GM21786 (cell line): ENCODE measurements at regions not wholly inside any gene's neighbourhood (a gene's known extent, or its start where the extent isn't known, plus 50 kb on each side); places are given as distances from the start of the nearest gene placed in this dataset.
"Not testable (repeated sequence)": the region's sequence is repeated elsewhere in the genome, so short reads cannot be mapped to it uniquely, and the experiment has no call there.

Experiments used
- ATAC-seq: cut with Tn5 transposase; IDR thresholded peaks from one replicate; pipeline ENCODE4 v1.9.1; 2021; ENCODE audit not compliant: unreplicated experiment

DNA sequence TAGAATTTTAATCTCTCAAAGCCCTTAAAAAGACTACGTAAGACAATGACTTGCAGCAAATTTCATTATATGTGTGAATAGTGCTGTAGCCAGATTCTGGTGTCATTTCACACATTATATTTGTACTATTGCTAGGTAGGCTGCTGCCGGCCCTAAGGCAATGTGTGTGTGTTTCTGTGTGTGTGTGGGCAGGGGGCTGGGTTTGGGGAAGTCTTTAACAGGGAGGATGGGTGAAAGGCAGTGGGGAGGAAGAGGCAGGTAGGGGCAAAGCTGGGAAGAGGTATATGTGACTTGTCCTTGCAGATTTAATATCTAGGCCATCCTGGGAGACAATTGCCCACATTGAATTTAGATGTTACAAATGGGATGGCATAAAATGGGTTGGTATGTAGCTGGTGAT lies 130.8 kb downstream of the MACIR start:
- ATAC-seq: no peak

DNA sequence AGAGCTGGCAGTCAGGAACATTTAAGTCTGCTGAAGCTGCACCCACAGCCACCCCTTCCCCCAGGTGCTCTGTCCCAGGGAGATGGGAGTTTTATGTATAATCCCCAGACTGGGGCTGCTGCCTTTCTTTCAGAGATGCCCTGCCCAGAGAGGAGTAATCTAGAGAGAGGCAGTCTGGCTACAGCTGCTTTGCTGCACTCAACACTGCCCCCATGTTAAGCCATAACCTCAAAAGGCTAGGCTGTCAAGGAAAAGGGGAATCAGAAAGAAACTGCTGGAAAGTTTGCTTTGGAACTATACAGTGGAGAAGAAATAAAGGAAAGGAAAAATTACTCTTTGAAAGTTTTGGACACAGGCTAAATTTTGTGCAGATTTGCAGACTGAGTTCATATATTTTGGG lies 127.2 kb downstream of the MACIR start:
- no peak for ATAC-seq

DNA sequence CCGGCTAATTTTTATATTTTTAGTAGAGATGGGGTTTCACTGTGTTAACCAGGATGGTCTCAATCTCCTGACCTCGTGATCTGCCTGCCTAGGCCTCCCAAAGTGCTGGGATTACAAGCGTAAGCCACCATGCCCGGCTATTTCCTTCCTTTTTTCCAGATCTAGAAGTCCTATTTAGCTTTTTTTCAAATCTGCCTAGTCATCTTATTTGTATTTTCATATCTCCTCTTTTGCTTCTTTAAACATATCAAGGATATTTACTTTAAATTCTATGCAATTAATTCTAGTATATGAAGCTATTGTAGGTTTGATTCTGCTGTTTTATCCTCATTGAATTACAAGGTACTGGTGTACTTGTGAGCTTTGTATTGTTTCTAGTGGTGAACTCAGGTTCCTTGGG lies 119.1 kb downstream of the MACIR start:
- not testable (repeated sequence) for ATAC-seq

DNA sequence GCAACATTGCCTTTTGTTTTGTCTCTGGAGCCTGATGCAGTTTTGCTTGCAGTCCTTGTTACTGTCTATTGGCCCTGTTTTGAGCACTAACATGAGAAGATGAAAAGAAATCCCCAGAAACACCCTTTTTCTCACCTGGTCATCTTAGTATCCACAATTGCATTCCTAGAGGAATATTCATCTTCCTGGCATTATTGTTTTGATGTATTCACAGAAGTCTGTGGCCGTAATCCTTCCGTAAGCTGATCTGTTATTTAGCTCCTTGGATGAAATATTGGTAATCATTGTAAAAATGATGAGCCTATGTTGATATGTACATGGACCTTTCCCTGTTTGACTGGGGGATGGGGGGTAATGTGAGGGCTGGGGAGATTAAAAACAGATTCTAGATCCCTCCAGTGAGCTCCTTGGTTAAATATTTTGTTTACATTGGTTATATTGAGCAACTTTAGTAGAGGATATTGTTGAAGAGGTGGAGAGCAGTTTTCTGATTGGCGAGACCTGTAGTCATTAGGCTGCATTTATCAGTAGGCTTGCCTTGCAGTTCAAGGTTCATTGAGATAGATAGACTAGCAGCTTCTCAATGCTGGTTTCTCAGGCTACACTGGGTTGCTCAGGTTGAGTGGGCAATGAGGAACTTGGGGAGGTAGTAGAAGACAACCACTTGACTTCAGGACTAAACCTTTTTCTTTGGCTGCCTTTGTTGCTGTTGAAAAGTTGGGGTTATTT lies 117.5 kb downstream of the MACIR start:
- ATAC-seq: no peak

DNA sequence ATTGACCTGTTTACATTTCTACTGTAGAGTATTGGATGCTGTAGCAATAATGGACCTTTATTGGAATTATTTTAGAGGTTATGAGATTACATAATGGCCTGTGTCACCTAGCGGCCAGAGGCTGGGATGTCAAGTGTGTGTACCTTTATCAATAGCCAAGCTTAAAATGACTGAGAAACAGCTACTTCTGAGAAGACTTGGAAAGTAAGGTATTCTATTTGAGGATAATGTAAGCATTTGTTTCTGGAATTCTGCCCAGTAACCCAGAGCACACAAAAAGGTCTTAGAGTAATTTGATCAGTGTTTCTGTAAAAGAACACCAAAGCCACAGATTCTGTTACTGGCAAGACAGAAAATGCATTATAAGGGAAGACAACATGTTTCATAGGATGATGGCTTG lies 116.8 kb downstream of the MACIR start:
- ATAC-seq: no peak

DNA sequence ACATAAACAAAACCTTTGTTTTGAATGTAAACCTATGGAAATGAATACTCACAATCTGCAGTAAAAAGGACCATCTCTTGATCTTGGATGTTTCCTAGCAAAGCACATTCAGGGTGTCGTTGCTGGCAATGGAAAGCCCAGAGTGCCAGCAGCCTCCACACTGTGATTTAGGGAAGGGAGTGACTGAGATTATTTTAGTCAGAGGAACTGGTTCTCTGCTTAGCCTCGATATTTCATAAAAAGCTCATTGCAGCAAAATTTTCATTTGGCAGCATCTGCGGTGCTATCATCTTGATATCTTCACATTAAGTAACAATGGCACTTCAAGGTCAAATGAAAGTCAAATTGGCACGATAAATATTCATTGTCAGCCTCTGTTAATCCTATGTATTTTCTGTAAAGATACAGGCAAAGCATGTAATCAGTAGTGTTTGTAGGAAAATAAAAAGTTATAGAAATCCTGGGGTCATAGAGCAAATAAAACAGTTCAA lies 116.0 kb downstream of the MACIR start:
- no peak for ATAC-seq

DNA sequence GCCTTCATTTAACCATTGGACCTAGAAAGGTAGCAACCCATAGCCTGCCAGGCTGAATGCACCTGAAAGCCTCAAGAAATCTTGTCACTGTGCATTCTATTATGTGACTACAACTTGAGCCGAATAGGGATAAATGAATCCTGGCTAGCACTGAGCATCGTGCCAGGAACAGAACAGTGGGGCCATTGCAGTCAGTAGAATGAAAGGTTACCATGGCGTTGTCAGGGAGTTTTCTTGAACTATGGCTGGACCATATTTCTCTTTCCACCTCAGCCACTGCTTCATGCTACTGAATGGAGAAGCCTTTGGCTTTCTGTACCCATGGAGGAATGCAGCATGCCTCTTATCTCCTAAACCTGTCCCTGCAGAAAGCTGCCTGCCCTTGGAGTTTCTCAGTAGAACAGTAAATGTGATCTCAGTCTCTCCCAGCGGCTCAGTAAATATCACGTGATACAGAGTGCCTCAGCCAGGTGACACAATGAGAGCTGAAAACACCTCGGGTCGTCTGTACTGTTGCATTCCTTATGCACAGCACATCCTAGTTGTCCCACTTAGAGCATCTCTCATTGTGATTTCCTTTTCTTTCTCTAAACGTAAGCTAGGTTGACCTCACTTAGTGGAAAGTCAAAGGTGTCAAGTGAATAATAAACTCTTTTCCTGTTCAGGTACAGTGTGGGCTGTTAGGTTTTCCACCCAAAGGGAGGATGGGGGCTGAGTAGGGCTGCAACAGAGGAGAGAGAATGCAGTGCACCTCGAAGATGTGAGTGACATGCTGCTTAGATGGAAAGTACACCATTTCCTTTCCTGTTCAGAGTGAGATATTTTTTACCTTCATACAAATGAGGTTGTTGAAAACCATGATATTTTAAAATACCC lies 115.3 kb downstream of the MACIR start:
- no peak for ATAC-seq

DNA sequence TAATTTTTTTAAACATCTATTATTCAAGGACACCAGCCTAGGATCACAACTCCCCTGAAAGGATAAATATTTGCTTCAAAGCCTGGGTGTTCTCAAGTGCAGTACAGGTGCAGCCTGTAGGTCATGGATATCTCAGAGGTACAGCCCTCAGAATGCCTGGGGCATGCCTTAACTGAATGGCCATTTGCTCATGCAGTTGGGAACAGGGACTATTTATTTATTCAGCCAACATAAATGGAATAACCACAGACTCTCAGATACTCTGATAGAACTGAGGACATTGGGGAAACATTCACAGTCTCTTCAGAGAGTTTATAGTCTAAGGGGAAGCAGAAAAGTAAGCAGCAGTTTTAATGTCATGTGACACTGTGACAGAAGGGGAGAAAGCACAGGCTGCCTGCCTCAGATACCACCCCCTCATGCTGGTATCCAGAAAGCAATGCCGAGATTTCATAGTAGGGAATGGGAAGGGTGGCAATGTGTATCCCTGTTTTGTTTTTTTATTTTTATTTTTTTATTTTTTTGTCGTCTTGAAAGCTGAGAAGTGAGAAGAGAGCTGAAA lies 112.6 kb downstream of the MACIR start:
- ATAC-seq: no peak

DNA sequence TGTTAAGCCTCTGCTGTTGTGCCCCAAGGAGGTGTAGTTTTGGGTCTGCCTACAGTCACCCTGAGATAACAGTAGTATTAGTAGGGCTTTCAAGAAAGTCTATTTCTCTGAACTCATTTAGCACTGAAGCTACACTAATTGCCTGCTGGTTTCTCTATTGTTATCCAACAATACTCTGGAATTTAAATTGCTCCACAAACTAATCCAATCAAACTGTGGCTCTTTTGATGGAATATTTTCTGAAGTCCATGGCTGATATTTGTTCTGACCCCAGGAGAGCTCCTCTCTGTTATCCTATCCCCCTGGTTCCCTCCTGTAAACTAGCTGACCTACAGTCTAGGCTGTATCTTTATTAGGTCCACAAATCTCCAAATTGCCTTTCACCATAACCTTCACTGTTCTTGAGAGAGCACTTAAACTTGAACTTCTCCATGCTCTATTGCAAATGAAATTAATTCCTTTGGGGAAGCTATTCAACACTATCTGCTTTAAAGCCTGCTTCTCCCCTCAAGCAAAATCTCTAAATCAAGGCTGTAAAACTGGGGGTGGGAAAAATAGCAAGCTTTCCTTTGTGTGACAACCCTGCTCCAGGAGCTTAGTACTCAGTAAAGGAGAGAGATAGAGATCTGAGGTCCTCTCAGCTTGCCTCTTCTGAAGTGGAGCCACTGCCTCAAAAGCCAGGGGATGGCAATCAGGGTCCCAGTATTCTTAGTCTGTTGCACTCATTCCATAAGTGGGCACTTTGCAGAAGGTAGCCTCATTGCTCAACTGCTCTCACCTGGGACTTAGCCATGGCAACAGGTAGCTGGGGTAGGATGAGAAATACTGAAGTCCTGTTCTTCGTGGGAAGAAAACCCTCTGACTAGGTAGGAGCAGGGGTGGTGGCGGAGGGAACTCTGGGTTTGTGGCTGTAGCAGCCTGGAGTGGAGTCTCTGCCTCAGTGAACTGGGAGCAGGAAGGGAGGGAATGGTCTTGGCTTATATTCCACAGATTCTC lies 110.9 kb downstream of the MACIR start:
- ATAC-seq: no peak

DNA sequence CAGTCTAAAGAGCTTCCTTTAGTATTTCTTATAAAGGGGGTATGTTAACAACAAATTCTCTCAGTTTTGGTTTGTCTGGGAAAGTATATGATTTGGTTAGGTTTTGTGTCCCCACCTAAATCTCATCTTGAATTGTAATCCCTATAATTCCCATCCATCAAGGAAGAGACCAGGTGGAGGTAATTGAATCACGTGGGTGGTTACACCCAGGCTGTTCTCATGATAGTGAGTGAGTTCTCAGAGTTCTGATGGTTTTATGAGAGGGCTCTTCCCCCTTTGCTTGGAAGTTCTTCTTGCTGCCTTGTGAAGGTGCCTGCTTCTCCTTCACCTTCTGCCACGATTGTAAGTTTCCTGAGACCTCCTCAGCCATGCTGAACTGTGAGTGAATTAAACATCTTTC lies 109.1 kb downstream of the MACIR start:
- ATAC-seq: no peak

DNA sequence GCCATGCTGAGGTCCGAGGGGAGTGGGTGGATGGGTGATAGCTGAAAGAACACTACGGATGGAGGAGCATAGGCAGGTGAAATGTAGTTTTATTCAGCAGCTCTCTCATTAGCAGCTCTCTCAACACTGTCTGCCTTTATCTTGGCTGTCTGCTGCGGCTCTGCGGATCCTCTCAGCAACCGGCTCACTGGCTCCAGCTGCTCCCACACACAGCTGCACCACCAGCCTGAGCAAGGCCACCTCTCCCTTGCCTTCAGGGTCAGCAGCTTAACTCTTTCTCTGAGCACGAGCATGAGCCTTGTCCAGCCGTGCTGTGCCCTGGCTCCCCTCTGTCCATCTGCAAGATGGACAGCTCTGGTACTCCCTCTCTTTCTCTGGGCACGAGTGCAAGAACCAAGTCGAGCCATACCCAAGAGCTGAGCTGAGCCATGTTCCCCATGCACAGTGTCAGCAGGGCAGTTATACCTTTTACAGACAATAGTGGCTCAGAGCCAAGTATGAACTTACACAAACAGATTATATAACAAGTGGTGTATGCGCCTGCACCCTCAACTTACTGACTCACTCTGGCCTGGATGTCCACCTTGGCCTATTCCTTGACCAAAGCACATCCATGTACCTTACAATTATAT lies 108.5 kb downstream of the MACIR start:
- ATAC-seq: no peak

DNA sequence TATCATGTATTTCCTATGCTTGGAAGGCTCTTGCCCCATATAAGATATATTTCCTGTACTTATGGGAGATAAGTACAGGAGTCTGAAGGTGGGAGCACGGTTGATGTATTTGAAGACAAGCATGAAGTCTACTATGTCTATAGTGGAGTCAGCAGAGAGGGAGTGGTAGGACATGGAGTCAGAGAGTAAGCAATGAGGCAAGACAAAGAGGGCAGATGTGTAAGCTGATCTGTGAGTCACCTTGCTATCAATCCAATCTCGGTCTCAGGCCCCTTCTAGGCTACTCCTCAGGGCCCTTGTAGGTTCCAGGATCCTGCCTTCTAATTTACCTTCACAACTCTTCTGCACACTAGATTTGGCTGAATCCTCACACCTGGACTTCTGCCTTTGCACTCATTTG lies 105.5 kb downstream of the MACIR start:
- ATAC-seq: no peak

DNA sequence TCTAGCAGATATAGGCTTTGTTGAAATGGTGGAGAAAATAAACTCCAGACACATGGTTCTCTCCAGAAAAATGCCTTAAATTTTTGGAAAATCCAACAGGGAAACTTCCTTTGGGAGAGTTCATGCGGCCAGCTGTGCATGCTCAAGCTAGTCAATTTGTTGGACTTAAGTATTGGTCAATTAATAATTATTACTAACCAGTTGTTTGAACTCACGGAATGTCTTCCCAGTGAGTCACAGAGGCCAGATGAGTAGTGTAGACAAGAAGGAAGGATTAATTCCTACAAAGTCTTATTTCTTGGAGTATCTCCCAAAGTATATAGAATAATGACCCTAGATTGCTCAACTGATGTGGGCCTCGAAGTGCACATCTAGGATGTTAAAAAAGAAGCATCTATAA lies 103.6 kb downstream of the MACIR start:
- no peak for ATAC-seq

DNA sequence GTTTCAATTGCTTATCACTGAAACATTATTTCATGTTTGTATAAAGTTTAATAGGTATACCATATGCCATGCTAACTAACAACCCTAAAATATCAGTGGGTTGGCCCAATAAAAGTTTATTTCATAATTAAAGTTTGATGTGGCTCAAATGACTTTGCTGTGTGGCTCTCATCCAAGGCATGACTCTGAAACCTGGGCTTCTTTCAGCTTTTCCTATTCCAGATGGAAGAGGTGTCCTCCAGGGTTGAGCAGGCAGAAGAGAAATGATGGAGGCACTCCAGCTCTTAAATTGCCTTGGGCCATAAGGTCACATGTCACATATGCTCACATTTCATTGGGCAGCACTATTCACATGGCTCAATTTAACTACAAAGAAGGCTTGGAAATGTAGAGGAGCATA lies 101.9 kb downstream of the MACIR start:
- ATAC-seq: no peak

DNA sequence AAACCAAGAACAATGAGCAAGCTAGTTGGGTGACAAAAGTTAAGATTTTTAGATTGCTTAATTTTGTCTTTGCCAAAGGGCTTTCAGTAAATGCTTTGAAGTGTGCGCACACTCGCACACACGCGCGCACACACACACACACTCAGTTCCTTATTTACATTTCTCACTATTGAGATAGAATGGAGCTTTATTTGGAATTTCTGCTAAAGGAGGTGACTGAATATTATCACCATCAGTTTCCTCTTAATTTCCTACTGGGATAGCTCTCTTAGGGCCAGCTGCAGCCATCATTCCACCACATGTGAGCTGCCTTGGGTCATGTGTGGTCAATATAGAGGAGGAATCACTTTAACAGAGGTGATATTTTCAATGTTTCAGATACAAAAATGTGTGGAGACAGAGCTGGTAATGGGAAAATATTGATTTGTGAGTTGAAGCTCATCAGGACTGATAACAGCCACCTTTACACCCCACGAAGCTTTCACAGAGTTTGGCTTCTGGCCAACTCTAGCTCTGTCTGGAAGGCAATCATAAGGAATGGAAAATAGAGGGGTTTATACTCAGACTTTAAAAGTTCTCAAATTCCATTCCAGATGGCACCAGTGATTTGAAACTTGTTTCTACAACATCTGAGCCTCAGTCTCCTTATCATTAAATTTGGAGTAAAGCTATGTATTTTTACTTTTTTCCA lies 99.9 kb downstream of the MACIR start:
- no peak for ATAC-seq

DNA sequence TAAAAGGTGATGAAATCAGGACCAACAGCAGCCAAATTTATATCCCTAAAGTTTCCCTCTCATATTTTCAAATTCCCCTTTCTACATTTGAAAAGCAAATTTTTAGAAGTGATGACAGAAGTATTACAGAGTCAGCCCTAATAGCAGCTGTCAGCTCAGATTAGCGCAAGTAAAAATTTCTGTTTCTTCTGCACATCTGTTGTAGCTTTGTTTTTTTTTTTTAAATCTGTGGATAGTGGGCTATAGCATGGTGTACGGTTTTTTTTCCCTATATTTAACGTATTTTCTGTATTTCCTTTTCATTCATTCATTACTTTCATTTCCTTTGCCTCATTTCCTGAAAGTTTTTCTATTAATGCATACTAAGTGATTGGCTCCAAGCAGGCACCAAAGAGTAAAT lies 99.1 kb downstream of the MACIR start:
- ATAC-seq: no peak

DNA sequence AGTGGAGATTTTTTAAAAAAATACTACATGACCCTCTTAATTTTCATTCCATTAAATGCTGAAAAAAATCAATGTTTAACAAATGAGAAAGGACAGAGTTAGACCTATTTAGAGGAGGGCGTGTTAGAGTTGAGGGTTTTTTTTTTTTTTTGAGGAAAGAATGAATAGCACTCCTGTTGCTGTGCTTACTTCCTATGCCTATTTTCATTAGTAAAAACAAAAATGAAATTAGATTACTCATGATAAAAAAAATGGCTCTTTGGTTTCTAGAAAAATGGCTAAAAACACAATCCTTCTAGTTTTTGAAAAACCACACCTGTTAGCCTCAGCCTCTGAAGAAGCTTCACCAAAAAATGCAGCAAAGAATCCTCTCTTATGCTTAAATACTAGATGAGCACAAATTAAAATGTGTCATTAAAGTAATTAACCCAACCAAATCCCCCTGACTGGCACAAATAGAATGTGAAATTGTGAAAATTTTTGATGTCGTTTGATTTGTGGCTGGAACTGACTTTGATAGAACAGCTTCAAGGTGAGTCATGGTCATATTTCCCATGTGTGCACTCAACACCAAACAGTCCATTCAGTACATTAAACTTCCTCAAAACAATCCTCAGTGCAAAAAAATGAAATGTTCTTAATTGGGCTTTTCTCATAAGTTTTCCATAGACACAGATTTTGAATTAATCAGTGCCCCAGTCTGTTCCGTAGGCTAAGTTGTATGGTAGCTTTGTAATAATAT lies 98.0 kb downstream of the MACIR start:
- ATAC-seq: no peak

DNA sequence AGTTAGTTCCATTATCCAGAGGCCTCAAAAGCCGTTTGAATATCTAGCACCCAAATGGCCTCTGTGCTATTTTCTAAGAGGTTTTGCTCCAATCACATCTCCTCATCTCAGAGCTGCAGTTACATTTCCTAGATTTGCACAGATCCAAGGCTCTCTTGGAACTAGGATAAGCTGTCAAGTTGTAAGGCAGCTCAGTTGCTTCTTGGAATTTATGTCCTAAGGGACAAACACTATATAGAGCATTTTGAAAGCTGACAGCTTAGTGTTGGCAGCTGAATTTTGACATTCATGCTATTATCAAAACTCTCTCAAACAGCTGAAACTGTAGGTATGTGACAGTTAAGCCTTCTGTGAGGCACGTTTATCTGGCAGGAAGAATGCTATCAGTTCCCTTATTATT lies 97.0 kb downstream of the MACIR start:
- ATAC-seq: no peak

DNA sequence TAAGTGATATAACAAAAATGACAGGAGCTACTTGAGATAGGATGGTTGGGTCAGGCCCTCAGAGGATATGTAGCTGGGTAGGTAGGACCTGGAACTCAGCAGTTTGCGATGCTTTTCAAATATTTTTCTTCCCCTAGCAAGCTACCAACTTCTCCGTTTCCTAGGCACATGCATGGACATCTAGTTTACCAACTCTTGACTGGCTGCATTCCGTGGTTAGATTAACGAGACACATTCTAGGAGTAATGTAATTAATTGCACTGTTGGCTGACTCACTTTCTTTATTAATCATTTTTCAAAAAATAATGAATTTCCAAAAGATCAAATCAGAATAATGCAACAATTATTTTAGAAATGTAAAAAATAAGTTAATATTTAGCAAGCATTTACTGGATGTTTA lies 95.9 kb downstream of the MACIR start:
- ATAC-seq: no peak
